ENCODE measurements at regions not wholly inside any gene's neighbourhood (a gene's known extent, or its start where the extent isn't known, plus 50 kb on each side); places are given as distances from the start of the nearest gene placed in this dataset.

DNA sequence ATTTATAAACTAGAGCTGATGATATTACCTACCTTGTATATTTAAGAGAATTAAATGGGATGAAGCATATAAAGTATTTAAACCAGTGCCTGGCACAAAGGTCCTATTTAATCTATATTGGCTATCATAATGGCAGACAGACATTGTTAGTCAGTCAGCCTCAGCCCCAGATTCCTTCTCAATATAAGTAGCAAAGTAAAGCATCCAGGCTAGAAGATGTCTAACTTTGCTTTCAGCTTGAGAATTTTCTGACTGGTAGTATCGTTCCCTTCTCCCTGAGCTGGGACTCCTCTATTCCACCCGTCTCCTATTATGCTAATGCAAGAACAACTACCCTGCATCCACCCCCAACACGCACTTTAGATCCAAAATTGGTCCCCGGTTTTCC is 215.7 kb upstream of the SIX2 start:
- H3K4me3 ChIP-seq (ENCODE audit: low read length) = no peak overlapping the region
- no peak for DNase-seq (ENCODE audit: low read depth, low spot score)

DNA sequence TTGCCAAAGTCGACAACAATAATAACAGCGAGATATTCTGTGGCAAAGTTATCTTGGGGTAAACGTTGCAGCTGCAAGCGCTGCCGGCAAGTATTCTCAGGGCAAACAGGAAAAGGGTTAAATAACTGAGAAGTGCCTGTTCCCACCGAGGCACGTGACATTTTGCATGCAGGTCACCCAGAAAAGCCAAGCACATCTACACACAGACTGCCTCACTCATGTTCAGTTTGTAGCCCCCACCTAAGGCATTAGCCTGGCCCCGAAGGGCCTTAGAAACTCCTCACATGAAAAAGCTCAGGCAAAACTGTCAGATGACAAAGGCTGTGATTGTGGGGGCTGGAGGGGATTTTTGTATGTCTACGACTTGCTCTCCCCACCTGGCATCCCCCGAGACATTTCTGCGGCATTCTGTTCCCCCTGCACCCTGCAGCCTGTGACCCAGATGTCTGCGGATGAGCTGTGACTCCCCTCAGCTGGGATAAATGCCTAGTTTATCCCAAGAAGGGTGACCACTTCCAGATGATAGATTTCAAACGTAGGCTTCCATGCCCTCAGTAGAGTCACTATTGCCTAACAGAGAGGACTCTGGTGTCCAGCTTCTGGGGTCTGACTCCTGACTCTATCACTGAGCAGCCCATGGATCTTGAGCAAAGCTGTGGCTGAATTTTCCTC is 215.2 kb upstream of the SIX2 start:
- peak; percentile 67 for DNase-seq (ENCODE audit: low read depth, low spot score)
- H3K4me3 ChIP-seq (ENCODE audit: low read length) = peak overlapping the region; percentile 22

DNA sequence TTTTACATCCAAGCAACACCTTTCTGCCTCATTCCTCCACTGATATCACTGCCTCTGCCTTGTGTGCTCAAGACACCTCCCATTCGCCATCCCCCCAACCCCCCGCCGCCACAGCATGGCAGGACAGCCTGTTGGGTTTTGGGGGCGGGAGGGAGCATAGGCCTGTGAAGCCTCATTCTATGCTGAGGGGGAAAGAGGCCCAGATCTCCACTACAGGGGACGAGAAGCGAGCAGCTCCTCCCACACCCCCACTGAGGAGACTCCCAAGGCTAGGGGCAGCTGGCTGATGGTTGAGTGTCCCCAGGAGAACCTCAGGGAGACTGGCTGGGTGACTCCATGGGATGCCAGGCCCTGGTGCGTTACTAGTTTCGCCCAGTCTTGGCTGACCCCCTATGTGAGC is 214.3 kb upstream of the SIX2 start:
- H3K4me3 ChIP-seq (ENCODE audit: low read length) = no peak overlapping the region
- no peak for DNase-seq (ENCODE audit: low read depth, low spot score)

DNA sequence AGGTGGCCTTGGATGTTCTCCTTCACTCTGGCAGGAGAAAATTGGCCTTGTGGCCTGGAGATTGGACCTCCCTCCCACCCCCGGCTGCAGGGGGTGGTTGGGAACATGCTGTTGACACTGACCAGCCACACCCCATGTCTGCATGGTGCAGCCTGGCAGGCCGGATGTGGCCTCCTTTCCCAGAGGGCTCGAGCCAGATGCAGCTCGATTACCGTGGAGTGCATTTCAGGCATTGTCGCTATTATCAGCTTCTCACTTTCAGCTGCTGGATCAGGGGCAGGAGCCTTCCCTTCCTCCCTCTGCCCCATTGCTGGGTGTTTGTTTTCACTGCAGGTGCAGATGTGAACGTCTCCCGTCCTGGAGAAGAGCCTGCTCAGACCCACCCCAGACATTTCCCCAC is 211.0 kb upstream of the SIX2 start:
- DNase-seq (ENCODE audit: low read depth, low spot score) = no peak
- no peak overlapping the region for H3K4me3 ChIP-seq (ENCODE audit: low read length)

DNA sequence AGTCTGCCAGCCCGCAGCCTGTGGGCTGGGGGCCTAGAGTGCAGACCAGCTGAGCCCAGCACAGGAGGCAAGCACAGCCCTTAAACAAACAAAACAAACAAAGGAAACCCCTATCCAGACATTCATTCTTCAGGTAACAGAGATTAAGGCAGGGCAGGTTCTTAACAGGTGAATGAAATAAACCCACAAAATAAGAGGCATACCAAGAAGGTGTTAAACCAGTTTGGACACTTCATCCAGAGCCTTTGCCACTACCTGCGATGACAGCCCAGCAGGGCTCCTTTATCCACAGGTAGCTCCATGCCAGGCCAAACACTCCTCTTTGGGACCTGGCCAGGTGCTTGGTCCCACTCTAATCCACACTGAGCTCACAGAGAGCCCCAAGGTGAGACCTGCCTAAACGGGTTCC is 209.7 kb upstream of the SIX2 start:
- H3K4me3 ChIP-seq (ENCODE audit: low read length) = no peak overlapping the region
- no peak for DNase-seq (ENCODE audit: low read depth, low spot score)

DNA sequence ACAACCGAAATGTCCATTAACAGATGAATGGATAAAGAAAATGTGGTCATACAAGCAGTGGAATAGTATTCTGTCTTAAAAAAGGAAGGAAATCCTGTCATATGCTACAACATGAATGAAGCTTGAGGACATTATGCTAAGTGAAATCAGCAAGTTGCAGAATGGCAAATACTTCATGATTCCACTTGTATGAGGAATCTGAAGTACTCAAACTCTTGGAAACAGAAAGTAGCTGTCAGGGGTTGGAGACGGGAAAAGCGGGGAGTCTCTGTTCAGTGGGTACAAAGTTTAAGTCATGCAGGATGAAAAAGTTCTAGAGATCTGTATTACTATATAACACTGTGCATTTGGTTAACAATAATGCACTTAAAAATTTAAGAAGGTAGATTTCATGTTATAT is 209.0 kb upstream of the SIX2 start:
- DNase-seq (ENCODE audit: low read depth, low spot score) = no peak
- no peak overlapping the region for H3K4me3 ChIP-seq (ENCODE audit: low read length)

DNA sequence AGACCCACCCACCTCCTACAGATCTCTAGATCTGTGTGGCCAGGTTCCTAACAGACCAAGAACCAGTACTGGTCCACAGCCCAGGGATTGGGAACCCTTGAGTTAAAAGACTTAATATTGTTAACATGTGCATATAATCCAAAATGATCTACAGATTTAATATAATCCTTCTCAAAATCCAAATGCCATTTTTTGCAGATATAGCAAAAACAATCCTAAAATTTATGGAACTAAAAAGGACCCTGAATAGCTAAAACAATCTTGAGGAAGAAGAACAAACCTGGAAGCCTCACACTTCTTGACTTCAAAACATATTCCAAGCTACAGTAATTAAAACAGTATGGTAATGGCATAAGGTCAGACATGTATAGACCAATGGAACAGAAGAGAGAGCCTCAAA is 206.9 kb upstream of the SIX2 start:
- DNase-seq (ENCODE audit: low read depth, low spot score) = no peak
- H3K4me3 ChIP-seq (ENCODE audit: low read length) = no peak overlapping the region

DNA sequence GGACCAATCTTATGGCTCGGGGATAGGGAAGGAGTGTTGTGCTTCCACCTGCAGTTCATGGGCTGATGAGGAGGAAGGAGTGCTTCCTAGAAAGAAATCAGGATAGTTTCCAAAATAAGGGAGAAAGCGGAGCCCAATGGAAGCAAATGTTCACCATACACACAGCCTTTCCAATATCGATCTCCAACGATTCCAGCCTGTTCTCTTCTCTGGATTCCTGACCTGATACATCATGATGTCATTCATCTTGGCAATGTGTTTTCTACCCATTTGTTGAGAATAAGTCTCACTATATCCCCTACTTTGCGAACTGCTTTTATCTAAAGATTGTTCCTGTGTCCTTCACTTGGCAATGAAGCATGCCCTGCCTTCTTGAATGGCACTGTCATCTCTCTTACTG is 205.3 kb upstream of the SIX2 start:
- no peak overlapping the region for H3K4me3 ChIP-seq (ENCODE audit: low read length)
- DNase-seq (ENCODE audit: low read depth, low spot score) = no peak

DNA sequence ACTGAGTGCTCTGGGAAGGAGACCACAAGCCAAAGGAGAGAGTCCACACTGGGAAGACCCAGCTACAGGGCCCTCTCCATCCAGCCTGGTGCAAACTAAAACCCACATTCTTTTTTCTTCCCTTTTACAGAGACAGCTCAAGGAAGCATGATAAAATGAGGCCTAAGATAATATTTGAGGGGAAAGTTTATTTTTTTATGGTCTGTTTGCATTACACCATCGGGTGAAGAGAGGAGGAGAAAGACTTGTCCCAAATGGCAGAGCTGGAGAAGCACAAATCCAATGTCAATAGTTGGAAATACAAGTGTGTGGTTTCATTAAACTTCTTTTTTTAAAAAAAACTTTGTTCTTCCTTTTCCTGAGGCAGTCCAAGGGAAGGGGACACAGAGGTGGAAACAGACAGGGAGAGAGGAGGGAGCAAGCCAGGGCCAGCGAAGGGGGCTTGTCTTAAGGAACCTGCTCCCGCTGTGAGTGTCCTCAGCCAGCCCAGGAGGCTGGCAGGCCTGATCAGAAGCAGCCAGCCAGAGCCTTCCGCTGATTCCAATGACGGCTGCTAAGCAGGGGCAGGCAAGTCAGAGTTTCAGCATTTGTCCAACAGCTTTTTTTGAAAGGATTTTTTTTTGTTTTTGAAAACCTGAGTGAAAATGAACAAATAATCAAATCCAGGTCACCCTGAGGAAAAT is 203.8 kb upstream of the SIX2 start:
- H3K4me3 ChIP-seq (ENCODE audit: low read length) = no peak overlapping the region
- DNase-seq (ENCODE audit: low read depth, low spot score) = no peak

DNA sequence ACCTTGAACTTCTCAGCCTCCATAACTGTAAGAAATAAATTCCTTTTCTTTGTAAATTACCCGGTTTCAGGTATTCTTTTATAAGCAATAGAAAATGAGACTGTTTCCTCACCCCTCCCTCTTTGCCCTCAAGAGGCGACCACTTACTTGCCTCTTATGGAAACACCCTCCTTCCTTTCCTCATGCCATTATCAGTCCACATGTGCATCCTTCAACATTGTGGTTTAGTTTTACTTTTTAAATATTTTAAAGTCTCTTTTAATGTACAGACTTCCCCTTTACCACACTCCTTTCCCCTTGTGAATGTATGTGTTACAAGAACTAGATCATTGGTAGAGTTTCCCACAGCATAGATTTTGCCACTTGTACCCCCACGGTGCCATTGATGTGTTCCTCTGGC is 202.4 kb upstream of the SIX2 start:
- DNase-seq (ENCODE audit: low read depth, low spot score) = peak; percentile 30
- H3K4me3 ChIP-seq (ENCODE audit: low read length) = no peak overlapping the region

DNA sequence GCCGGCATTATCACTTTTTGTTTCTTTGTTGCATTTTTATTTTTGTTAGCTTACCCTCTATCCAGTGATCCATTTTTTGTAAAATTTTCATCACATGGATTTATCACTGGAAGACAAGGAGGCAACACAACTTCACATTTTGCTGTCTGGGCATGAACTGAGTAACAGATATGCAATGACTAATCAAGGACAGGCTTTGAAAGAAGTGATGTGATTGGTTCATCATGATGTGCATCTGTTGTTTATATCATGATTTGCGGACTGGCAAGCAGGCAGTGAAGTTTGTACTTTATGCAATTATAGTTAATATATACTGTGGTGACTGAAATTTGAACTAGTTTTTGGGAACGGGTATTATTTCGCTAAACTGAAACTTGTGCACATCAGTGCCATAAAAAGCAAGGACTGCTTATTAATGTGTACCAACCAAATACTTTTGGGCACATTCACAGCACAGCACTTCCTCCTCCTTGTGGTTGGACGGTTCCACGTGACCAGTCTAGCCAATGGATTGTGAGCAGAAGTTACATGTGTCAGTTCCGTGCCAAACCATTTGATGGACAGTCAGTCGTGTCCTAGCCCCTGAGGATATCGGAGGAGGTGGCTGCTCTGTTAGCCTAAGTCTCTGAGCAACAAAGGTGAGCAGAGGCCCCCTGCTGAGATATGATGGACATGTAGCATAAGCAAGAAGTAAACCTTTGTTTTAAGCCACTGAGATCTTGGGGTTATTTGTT is 201.4 kb upstream of the SIX2 start:
- no peak overlapping the region for H3K4me3 ChIP-seq (ENCODE audit: low read length)
- no peak for DNase-seq (ENCODE audit: low read depth, low spot score)

DNA sequence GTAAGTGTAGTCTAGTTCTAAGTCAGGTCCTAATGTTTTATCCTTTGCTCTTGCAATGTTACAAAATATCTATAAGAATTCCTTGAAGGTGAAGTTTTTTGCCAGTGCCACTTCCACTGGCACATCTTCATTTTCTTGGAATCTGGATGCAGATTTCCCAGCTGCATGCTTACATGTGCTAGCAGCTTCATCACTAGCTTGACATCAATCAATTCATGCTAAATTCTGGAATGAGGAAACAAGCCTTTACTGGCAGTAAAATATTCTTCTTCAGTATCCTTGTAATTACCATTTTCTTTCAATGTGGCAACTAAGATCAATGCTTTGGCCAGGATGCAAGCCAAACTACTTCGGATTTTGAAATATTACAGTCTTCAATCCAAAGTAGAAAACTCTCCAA is 200.6 kb upstream of the SIX2 start:
- no peak overlapping the region for H3K4me3 ChIP-seq (ENCODE audit: low read length)
- DNase-seq (ENCODE audit: low read depth, low spot score) = no peak

DNA sequence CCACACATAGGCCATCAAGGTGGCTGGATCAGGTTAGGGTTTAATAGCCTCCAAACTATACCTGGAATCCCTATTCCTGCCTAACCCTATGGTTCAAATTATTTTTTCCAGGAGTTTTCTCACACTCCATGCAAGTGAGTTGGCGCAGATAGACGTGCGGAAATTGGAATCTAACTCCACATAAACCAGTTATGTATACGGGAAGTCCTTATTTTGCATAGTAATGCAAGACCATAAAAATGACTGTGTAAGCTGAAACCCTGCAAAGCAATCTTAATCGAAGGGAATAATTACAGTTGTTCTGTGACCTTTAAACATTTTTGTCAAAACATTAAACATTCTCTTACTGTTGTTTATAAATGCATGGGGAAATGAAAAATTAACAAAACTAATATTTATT is 200.1 kb upstream of the SIX2 start:
- no peak for DNase-seq (ENCODE audit: low read depth, low spot score)
- no peak overlapping the region for H3K4me3 ChIP-seq (ENCODE audit: low read length)

DNA sequence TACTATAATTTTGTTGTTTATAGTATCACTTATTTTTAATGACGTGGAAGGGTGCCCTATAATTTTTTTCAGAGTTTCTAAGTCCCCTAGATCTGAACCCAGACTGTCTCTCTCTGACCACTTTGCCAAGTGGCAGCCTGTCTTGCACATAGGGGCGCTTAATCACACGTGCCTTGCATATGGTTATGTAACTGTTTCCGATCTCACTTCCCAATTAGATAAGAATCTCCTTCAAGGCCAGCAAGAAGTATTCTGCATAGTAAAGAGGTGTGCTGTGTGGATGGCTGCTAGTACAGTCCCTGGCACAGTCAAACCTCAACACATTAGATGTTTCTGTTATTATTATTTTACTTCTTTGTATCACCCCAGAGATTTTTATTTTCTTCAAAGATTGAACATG is 197.8 kb upstream of the SIX2 start:
- H3K4me3 ChIP-seq (ENCODE audit: low read length) = no peak overlapping the region
- DNase-seq (ENCODE audit: low read depth, low spot score) = no peak

DNA sequence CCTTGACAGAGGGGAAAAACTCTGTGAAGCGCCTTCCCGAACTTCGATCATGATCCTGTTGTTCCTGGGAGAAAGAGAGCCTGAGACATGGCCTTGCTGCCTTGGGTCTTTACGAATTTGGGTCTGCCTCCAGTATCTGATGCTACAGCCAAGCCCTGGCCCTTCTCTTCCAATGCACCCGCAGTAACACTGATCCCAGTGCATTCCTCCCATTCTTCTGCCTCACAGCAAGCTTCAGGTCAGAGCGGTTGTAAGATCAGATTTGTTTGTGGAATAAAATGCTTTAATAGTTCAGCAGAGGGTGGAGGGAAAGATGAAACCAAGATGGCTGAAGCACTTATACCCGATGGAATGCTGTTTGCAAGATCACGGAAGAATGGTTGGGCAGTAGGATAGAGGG is 196.7 kb upstream of the SIX2 start:
- H3K4me3 ChIP-seq (ENCODE audit: low read length) = no peak overlapping the region

DNA sequence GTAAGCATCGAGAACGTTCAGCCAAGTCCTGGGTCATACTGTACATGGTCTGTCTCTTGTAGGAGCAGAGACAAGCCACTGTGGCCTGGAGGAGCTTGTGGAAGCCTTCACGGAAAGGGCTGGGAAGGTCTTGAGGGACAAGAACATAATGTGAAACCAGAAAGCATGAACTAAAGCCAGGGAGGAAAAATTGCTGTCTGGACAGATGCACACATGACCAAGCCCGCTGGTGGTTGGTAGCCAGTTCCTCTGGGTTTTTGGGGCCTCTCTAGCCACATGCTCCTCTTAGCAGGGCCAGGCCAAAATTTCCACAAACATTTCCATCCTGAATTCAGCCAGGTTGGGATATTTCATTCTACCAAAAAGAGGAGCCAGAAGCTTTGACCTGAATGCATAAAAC is 196.2 kb upstream of the SIX2 start:
- H3K4me3 ChIP-seq (ENCODE audit: low read length) = no peak overlapping the region
- DNase-seq (ENCODE audit: low read depth, low spot score) = no peak

More for the DNA sequence above, 196.7 kb upstream of the SIX2 start:
- no peak for DNase-seq (ENCODE audit: low read depth, low spot score)

DNA sequence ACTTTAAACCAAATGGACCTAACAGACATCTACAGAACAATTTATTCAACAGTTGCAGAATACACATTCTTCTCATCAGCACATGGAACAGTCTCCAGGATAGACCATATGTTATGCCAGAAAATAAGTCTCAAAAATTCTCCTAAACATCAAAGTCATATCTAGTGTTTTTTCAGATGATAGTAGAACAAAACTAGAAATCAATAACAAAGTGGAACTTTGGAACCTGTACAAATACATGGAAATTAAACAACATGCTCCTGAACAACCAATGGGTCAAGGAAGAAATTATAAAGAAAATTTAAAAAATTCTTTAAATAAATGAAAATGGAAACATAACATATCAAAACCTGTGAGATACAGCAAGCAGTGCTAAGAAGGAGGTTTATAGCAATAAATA is 194.1 kb upstream of the SIX2 start:
- DNase-seq (ENCODE audit: low read depth, low spot score) = no peak
- H3K4me3 ChIP-seq (ENCODE audit: low read length) = no peak overlapping the region

DNA sequence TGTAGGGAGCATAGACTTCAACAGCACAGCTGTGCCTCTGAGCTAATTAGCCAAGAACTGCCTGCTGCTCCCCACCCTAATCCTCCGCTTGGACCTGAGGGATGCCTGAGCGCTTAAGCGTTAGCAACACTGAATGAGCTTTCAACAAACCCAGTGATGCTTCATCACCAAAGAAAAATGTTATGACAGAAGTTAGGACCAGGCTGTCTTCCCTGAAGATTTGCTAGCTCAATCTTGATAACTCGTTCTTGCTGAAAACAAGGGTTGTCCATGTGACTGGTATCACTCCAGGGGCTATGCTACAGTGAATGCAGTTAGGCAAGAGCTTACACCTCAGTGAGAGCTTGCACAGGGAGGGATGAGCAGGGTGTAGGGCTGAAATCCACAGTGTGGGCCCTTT is 190.7 kb upstream of the SIX2 start:
- no peak overlapping the region for H3K4me3 ChIP-seq (ENCODE audit: low read length)
- no peak for DNase-seq (ENCODE audit: low read depth, low spot score)

DNA sequence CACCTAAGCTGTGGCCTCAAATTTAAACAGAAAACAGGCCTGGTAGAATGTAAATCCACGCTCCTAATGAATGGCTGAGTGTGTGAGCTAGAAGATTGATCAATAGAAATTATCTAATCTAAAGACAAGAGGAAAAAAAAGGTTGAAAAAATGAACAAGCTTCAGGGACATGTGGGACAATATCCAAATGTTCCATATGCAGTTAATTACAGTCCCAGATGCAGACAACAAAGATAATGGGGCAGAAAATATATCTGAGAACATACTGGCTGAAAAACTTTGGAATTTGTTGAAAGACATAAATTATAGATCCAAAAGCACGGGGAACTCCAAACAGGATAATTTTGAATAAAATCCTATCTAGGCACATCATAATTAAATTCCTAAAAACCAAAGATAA is 186.7 kb upstream of the SIX2 start:
- no peak for DNase-seq (ENCODE audit: low read depth, low spot score)
- no peak overlapping the region for H3K4me3 ChIP-seq (ENCODE audit: low read length)

DNA sequence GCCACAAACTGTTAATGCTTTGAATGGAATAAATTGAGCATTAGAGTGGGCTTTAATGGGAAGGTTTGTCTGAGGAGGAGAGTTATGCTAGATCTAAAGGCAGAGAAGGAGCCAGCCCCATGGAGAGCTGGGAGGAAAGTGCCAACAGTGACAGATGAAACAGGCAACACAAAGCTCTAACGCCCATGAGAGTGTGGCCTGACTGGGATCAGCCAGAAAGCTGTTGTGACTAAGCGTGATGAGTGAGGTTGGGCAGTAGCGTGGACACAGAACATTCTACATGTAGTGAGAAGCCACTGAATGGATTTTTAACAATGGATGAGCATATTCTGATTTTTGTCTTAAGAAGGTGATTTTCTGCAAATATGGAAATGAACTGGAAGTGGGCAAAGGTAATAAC is 185.3 kb upstream of the SIX2 start:
- H3K4me3 ChIP-seq (ENCODE audit: low read length) = no peak overlapping the region
- DNase-seq (ENCODE audit: low read depth, low spot score) = no peak

DNA sequence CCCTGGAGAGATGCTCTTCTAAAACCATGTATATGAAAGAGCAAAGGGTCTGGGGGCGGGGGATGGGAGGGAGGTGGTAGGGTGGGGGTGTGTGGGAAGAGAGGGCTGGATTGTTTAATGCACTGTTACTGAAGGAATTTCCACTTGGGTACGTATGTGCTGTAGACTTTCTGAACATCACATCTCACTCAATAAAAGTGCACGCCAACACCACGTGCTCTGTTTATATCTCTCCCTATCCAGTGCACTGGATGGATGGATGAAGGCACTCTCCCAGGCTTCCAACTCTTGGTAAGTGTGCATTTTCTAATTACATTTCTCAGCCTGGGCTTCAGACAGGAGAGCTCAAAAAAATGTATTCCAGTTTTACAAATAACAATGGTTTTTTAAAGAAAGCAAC is 184.3 kb upstream of the SIX2 start:
- no peak overlapping the region for H3K4me3 ChIP-seq (ENCODE audit: low read length)
- no peak for DNase-seq (ENCODE audit: low read depth, low spot score)
